Superior temporal gyrus (tissue), 1 donor: ENCODE measurements at regions not wholly inside any gene's neighbourhood (a gene's known extent, or its start where the extent isn't known, plus 50 kb on each side); places are given as distances from the start of the nearest gene placed in this dataset.

ENCODE experiments used
- DNase-seq: peaks from one replicate; pipeline ENCODE4 v3.0.0-alpha.2; 2016; ENCODE audit errors: extremely low spot score

GRCh38 chr11:37519781-37520180, 921.7 kb upstream of the RAG2 start:
- DNase-seq, result no peak

- no peak for DNase-seq
These were observed 914.2 kb upstream of the RAG2 start for GRCh38 chr11:37512156-37512780.

DNA sequence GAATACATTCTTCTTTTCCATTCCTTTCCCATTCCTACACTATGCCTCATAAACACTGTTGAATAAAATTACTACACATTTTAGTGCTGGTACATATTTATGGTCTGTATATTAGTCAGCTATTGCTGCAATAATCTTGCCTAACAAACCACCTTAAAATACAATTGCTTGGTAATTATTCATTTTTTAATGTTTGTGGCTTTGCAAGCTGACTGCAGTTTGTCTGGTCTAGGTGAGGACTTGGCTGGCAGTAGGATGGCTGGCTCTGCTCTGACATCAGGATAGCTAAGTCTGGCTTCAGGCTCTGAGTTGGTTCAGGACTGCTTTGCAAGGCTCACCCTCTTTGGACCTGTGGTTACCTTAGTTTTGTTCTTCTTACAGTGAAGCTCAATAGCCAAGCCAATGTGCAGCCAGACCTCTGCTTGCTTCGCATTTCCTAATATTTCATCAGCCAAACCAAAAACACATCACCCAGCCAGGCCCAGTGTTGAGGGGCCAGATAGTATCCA, 913.4 kb upstream of the RAG2 start:
- no peak for DNase-seq

DNA sequence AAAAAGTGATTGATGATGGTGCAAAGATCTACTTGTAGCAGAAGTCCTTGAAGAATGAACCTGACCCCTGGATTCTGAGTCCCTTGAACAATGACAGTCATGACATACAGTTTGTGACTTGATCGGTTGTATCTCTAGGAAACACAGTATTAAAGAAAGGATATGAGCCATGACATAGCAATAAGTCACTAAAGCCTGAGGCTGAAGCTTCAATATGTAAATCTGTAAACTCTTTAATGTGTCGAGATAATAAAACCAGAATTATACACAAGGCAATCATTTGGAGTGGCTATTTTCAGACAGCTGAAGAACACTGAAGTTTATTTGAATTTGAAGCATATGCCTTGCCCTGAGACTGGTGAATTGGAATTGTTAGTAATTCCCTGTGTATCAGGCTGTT, 911.5 kb upstream of the RAG2 start:
- DNase-seq, result no peak

DNA sequence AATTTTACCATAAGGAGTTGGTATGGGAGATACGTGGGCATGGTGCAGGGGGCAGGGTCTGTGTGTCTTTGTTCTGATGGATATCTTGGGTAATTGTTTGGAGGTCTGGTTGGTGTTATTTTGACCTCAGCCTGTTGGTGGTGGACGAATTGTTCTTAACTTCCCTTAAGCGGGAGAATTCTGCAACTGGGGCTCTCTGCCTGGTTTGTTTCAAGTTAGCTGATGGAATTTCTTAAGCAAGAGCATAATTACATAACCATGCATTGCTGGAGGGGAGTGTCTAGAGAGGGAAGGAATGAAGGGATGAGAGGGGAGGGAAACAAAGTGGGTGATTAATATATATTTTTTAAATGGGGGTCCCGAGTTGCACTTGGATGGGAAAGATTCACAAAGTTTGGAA, 908.5 kb upstream of the RAG2 start:
- DNase-seq, result no peak

DNA sequence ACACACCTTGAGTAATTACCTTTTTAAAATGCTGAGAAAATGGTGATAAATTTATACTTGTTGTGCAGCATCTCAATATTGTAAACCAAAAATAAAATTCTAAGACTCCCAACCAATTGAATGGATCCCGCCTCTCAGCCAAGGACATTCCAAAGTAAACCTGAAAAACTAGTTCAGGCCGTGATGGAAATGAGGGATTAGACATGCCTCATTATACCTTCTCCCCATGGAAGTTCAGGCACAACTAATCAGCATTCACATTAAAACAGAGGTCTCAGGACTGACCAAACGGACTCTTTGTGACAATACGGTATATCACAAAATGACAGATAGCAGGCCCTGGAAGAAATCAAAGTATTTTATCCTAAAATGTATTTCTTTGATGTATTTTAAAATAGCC, 907.4 kb upstream of the RAG2 start:
- no peak for DNase-seq

- DNase-seq, result no peak
These were observed 906.9 kb upstream of the RAG2 start for GRCh38 chr11:37504921-37505320.

DNA sequence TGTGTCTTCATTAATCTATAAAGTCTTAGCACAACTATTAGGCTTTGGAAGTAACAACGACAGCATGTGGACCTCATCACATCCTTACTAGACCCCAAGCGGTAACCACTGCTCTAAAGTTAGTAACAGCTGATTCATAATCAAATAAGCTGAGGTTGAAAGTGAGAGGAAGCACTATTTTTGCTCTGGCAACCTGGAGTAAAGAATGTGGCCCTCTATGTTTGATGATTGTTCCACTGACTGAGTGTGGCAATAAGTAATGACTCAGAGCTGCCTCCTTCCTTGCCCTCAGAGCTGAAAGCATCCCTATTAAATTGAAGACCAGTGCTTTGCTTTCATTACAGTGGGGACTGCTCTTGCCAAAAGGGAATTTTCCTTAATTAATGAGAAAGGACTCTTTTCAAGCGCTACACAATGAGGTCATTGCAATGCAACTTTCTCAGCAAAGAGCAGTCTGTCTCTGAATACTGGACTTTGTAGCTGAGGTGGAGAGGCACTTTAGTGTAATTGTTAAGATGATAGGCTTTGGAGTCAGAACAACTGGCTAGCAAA, 906.1 kb upstream of the RAG2 start:
- DNase-seq, result peak; percentile 16

DNA sequence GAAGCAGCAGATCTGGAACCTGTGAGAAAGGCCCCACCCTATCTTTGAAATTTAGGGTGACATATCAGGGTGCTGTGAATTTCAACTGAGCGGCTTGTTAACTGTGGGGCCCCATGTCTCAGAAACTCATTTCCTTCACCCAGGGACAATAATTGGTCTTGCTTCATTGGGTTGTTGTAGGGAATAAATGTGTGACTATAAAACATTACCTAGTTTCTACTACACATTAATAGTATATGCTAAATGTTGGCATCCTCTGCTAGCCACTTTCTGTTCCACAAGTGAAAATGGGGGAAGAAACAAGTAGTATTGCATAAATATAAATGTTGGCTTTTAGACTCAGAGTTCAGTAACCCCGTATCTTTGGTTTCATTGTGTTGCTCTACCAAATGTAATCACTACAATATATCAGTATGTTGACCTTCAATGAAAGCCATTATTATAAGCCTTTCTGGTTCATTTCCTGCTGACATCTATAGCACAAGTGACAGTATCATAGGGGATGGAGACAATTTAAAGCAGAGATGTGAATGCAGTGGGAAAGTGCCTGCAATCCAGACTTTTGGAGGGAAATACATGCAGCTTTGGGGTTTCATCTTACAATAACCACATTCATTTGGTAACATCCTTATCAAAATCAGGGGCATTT, 905.5 kb upstream of the RAG2 start:
- no peak for DNase-seq

GRCh38 chr11:37502202-37502601, 904.2 kb upstream of the RAG2 start:
- no peak for DNase-seq

- DNase-seq, result no peak
These were observed 902.4 kb upstream of the RAG2 start for GRCh38 chr11:37500425-37500824.

- no peak for DNase-seq
These were observed 899.3 kb upstream of the RAG2 start for GRCh38 chr11:37497326-37497725.

DNA sequence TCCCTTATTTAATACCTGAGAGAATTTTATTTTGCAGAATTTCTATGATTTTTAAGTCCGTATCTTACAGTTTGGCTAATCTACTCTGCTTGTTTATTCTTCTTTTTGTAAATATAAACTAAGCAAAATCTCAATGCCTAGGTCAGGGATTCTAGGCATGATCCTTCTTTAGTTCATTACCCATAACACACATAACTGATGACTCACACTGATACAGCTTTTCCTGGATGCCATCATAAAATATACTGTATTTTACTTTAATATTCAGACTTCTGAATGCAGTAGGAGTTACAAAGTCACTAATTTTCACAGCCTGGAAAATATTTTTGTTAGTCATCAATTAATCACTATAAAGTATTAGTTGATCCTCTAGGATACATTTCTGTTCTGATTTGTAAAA, 898.2 kb upstream of the RAG2 start:
- no peak for DNase-seq

GRCh38 chr11:37484298-37484697, 886.3 kb upstream of the RAG2 start:
- no peak for DNase-seq

DNA sequence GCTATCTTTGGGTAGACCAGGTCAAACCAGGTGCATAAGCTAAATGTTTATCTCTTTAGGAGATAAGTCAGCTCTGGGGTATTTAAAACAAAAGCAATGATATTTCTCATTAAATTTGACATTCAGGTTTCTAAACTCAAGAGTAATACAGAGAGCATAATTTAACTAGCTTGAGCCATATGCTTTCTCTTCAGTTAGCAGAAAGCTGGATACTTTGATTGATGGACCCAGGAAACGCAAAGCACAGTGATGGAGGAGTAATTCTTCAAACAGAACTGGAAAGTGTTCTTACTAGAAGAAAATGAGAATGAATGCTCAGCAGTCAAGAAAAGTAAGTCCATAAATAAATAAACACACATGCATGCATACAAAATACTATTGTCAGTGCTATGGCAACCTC, 885.7 kb upstream of the RAG2 start:
- no peak for DNase-seq

DNA sequence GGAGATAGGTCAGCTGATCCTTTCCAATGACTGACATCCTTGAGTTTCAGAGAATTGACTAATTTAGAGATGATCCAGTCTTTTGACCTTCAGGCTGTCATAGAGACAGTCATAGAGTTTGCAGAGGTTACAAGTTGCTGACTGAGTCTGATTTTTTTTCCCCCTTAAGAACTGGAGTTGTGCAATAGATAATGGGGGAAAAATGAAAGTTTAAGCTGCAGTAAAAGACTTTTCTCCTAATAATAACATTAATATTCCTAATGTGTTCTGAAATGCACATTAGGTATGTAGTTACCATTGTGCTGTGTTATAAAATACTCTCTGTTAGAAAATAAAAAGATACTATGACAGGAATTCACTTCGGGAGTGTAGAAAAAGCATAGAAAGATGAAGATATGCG, 876.9 kb upstream of the RAG2 start:
- DNase-seq, result no peak

DNA sequence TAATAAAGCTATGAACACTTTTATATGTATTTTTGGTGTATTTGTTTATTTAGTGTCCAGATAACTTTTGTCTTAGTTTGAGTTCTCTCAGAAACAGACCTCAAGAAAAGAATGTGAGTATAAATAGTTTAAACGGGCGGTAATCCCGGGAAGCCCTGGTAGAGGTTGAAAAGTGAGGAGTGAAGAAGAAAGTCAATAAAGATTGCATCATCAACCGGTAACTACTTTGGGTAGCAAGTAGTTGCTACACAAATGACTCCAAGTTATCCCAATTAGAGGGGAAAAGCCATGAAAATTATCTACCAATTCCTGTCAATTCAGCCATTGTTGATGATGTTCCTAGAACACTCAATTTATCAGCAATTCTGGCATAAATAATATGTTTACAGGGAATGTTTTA, 870.3 kb upstream of the RAG2 start:
- no peak for DNase-seq

DNA sequence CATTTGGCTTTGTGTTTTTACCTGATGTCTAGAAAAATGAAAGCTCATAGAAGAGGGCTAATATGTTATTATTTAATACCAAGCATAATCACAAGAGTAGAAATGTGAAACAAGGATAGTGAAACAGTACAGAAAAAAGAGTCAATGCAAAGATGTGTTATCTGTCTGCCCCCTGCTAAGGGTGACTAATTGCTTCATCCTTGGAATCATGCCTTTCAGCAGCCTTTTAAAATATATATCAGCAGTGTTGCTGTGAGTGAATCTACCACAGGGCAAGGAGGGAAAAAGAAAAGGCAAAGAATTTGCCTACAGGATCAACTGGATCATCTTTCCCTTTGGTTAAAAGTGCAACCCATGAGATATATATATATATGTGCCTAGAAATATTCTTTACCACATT, 867.2 kb upstream of the RAG2 start:
- no peak for DNase-seq

DNA sequence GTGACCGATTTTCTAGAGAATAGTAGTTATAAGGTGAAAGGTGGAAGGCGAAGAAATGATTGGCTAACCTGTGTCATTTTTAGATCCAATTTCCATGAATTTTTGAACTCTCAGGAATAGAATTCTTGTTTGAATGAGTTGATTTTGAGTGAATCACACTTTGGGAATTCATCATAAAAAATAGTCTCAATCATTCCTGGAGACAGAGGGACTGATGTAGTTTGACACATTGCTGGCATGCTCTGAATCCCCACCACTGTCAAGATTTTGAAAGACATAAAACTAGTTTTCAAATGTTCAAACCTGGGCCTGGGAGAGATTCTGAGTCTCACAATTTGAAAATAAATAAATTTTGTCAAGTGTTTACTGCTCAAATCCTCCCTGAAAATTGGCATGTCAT, 861.4 kb upstream of the RAG2 start:
- DNase-seq, result no peak

DNA sequence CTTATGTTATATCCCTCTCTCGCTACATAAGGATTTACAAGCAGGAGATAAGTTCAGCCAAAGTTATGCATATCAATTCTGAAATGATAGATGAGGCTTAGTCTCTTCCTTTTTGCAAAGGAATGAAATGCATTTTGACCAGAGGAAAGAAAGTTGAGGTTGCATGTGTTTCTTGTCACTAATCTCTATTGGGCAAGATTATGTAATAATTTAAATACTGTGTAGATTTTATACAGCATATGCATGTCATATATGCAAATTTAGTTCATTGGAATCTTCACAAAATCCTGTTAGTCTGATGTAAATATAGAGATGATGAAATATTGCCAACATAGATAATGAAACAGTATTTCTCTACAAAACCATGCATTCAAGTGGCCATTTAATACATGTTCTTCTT, 858.7 kb upstream of the RAG2 start:
- no peak for DNase-seq

DNA sequence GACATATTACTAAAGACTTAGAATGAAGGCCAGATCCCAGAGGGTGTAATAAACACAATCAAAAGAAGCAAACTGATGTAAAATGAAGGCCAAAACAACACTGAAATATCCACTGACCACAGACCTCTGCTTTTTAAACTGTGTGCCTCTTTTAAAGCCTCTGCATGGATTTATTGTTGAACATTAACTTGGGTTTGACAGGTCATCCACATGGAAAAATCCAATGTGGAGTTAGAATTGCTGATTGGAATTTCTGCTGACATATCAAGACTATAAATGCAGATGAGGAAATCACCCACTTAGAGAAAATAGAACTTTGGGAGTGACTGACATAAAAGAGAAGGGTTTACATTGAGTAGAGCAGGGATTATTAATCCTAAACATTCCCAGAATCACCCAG, 853.9 kb upstream of the RAG2 start:
- DNase-seq, result no peak

- no peak for DNase-seq
These were observed 852.6 kb upstream of the RAG2 start for GRCh38 chr11:37450613-37451012.

DNA sequence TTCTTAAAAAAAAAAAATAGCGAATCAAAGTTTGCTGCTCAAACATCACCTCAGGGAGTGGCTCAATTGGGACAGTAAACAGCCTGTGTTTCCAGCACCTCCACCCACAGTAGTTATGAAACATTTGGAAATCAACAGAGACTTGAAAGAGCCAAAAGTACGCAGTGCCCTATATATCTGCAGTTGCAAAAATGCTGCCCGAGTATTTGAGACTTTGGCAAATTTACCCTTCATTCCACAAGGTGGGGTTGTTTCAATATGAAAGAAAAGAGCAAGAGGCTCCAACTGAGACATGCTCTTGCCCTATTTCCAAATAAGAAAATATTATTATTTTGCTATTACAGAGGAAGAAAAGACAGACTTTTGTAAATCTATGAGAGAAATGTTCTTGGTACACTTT, 851.1 kb upstream of the RAG2 start:
- DNase-seq, result peak; percentile 64

DNA sequence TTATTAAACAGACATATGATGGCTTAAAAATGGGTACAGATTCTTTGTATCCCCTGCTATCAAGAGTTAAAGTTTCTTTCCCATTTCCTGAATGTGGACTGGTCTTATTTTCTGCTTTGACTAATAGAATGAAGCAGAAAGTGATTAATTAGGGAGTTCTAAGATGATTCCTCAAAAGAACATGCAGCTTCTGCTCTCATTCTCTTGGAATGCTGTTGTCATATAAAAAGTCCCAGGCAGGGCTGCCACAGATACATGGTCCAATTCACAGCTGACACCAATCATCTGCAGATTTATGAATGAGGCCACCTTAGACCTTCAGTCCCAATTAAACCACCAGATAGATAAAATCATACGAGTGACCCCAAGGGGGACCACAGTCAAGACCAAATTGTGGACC, 844.5 kb upstream of the RAG2 start:
- no peak for DNase-seq
